CD4-positive, alpha-beta T cell treated with Interferon alpha-2 for 1 hour (primary cell): ENCODE measurements at regions not wholly inside any gene's neighbourhood (a gene's known extent, or its start where the extent isn't known, plus 50 kb on each side); places are given as distances from the start of the nearest gene placed in this dataset.
"Not testable (repeated sequence)": the region's sequence is repeated elsewhere in the genome, so short reads cannot be mapped to it uniquely, and the experiment has no call there.

Experiments used
- DNase-seq, 2 donors: peaks; one replicate each; pipeline ENCODE4 v3.0.0-alpha.2; 2020 to 2022

DNA sequence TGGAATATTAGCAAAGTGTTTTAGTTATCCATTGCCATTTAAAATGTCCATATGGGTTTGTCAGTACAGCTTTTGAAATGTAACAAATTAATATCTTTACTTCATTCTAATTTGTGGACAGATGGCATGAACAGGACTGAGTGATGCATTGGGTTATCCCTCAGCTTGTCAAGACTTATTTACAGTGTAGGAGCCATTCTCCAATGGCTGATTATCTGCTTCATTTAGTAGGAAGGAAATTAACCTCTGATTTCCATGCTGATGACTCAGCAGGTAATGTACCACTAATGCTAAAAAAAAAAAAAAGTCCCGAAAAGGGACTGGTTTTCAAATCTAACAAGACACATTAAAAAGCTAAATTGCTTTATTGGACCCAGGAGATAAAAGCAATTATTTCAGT lies 1149.0 kb upstream of the USP15 start:
- DNase-seq: no peak

DNA sequence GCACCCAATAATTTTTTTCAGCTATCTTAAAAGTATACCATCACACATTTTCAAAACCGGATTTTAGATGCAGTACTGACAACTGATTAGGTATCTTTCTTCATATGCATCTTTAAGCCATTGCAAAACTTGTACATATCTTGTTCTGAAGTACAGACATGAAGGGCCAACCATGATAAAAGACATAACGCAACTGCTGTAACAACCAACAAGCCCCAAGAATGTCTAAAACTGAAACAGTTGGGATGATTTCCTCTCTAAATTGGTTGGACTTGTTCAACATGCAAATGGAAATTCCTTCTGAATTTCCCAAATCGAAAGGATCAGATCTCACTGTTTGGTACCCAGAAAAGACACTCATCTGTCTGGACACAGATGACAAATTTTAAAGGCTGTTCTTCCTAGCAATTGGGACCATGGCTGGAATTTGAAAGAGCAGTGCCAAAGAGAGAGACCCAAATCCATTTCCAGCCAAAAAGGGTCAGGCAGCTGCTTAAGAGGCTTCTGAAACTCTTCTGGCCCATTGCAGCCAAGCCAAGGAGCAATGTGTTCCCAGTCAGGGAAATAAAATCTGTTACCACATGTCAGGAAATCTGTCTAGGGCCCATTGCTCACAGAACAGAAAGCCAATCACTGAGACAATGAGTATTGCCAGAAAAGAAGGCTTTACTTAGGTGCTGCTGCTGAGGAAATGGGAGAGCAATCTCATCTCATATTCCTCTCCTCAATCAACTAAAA lies 1122.4 kb upstream of the USP15 start:
- no peak for DNase-seq

DNA sequence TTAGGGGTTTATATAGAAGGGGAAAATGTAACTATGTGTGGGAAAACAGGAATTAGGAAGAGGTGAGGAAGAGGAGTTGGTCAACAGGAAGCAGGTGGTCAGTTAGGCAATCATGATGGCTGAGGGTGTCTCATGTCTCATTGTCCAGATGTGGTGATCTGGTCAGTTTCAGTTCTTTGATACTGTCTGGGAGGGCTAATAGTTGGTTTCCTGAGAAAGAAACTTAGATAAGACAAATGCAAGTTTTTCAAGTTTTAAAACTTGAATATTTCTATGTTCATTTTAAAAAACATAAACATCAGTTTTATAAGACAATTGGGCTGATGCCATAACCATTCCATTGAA lies 1121.8 kb upstream of the USP15 start:
- DNase-seq: no peak

DNA sequence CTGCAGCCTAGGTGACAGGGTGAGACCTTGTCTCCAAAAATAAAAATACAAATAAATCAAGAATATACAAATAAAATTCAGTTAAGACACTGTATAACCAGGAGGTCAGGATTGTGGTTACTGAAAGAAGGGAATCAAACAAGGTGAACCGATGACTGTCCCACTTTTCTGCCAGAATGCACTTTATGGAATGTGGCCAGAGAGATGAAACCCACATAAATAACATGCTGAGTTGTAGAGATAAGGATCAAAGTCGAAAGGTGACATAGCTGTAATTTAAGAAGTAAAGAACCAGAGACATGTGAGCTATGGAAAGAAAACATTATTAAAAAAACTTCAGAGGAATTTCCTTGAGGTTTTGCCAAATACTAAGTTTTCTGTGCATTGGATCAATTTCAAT lies 1098.2 kb upstream of the USP15 start:
- no peak for DNase-seq

DNA sequence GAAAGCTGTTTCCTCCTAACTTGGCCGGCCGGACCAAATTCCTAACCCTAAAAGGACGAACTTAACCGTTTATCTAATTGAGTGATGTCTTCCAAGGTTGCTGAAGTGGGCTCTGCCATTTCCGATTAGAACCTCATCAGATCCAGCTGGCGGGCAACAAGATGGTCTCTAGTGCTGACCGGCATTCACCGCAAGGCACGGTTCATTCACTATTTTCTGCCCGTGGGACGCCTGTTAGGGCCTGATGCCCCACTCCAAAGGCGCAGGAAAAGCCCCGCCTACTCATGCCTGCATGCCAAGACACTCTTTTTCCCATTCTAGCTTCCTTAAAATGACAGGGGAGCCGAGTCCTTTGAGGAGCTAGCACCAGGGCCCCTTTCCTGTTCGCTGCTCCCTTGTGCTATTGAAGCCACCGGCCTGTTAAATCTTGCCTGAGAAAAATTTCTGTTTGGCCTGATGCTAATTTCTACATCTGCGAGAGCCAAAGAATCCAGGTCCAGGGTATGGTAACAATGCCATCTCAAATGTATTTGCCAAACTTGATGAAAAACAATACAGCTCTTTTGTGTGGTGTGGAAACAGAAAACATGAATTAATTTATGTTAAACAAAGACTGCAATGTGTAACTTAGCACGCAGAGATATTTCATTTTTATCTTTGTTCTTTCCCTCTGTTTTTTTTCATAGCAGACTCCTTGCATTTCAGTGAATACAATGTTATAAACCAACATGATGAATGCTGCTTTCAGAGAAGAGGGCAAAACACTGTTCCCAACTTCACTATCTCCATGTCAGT lies 1071.2 kb upstream of the USP15 start:
- DNase-seq: no peak

DNA sequence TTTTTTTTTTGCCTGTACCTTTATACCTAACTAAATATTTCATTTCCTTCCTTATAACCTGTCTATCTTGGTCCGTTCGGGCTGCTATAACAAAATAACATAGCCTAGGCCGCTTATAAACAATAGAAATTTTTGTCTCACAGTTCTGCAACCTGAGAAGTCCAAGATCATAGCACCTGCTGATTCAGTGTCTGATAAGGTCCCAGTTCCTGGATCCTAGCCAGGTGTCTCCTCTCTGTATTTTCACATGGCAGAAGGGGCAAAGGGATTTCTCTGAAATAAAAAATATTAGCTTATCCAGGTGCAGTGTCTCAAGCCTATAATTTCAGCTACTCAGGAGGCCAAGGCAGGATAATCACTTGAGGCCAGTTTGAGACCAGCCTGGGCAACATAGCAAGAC lies 1046.6 kb upstream of the USP15 start:
- DNase-seq: no peak

DNA sequence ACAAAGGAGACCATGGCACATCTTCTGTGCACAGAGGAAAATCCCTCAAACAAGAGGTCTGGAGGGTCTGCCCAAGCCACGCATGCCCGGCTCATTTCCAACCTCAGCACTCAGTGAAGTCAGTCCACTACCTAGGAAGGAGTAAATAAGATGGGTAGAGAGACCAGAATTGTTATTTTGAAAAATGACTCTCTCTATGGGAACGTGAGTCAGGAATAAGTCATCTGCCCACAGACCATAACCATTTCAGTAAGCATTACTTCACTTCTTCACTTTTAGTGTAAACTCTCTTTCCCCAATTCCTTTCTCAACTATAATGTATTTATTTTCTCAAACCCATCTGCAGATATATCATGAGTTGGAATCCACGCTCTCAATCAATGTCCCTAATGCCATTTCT lies 1039.9 kb upstream of the USP15 start:
- DNase-seq: no peak

DNA sequence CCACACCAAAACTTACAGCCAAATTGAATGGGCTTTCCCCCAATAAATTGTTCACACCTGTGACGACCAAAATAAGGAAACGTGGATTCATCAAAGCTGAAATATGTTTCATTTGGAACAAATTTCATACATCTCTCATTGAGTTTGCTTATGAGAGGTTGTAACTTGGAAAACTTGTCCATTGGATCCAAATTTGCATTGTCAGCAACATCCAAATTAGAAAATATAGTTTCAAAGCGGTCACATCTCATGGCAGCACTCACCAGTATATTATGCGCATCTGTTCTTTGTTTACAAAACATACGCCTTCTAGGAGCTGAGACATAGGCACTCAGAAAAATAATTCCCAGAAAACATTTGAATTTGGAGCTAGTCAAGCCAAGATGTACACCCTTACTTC lies 1028.2 kb upstream of the USP15 start:
- DNase-seq: no peak

DNA sequence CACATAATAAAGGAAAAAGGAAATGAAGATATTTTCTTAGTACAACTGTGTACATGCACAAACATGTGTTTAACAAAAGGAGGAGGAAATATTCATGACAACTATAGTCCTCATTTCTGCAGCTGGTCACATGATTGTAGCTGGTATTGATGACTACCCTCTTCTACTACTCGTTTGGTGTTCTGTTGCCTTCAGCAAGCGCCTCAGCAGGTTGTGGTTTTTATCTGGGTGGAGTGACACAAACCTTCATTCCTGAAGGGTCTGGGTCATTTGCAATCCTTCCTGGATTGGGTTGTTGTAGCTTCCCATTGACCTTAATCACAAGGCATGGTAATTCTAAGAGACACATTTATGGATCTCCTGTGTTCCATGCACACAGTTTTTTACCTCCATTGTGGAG lies 1009.9 kb upstream of the USP15 start:
- no peak for DNase-seq

DNA sequence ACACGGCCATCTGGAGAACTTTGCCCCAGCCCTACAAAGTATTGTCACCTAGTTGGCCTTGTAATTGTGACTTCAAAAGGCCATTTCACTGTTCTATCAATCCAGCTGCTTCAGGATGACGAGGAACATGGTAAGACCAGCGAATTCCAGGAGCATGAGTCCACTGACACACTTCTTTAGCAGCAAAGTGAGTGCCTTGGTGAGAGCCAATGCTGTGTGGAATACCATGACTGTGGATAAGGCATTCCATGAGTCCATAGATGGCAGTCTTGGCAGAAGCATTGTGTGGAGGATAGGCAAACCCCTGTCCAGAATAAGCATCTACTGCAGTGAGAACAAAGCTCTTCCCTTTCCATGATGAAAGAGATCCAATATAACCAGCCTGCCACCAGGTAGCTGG lies 1009.1 kb upstream of the USP15 start:
- no peak for DNase-seq

DNA sequence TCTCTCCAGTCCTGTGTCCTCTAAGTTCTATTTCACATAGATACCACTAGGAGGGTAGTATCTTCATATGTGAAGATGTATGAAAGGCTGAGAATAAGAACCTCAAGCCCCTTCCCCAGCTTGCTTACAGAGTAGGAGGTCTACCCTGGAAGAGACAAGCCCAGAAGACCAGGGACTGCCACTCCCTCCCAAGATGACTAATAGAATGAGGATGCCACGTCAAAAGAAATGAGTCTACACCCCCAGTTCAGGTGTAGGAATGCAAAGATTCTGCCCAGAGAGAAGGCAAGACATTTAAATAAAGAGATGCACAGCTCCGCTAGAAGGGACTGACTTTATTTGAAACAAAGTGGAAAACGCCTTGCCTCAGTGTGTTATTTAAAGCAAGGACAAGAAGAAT lies 1006.0 kb upstream of the USP15 start:
- no peak for DNase-seq

DNA sequence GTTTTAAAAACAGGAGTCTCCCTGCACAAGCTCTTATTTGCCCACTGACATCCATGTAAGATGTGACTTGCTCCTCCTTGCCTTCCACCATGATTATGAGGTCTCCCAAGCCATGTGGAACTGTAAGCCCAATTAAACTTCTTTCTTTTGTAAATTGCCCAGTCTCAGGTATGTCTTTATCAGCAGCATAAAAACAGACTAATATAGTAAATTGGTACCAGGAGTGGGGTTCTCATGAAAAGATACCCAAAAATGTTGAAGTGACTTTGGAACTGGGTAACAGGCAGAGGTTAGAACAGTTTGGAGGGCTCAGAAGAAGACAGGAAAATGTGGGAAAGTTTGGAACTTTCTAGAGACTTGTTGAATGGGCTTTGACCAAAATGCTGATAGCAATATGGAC lies 995.9 kb upstream of the USP15 start:
- not testable (repeated sequence) for DNase-seq

DNA sequence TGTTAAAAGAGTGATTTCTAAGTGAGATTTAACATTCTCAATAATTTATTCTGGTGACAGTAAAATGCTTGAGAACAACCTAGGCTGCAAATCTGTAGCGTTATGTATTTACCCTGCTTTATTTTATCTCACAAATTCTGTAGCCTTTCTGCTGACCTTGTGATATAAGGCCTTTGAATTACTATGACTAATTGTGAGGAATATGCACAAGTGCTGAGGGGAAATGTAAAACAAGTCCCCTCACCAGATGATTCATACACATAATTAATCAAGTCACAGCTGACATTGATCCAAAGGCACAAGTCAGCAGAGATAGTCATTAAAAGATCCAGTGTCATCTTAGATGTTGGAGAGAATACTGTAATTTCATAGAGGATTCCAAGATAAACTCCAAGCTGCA lies 992.7 kb upstream of the USP15 start:
- DNase-seq: no peak

DNA sequence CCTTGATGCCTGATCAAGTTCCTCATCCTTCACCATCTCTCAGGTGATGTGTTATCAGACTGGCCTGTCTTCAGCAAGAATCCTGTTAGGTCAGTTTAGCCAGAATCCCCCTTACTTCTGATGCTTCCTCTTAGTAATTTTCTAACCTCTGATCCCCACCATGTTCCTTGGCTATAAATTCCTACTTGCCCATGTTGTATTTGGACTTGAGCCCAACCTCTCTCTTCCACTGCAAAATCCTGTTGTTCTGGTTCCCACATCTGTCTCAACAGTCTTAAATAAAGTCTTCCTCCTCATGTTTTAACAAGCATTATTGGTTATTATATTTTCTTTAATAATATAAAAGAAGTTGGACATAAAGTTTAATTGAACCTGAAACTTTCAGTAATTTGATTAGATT lies 987.8 kb upstream of the USP15 start:
- DNase-seq: no peak

DNA sequence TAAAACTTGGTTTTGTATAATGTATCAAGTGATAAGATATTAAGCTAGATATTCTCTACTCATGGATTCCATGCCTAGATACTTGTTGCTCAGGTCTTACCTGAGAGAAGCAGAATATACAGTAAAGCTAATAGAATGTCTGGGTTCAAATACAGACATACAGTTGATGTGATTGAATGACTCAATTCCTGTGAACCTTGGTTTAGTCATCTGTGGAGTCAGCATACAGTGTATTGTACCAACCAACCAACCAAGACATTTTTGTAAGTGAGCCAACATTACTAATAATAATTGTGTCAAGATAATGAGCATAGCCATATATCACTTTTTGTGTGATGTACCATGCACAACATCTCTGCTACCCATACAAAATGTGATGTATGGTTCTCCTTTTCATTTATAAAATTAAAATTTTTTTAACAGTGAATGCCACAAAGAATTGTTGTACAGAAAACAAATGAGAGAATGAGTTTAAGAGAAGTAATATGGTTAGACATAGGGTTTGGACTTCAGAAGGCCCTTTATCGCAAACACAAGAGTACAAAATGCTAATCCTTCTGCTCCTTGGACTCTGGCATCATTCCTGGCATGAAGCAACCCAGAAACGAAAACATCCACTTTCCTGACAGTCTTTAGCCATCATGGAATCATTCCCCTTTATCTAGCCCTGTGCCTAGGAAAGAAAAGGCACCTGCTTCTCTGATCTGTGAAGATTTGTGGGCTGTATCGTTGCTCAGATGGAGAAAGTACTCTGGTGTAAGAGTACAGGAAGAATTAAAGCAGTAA lies 977.2 kb upstream of the USP15 start:
- DNase-seq: no peak

DNA sequence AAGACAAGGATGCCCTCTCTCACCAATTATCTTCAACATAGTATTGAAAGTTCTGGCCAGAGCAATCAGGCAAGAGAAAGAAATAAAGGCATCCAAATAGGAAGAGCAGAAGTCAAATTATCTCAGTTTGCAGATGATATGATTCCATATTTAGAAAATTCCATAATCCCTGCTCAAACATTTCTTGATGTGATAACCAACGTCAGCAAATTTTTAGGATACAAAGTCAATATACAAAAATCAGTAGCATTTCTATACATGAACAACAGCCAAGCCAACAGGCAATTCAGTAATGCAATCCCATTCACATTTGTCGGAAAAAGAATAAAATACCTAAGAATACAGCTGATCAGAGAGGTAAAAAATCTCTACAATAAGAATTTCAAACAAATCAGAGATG lies 969.7 kb upstream of the USP15 start:
- no peak for DNase-seq

DNA sequence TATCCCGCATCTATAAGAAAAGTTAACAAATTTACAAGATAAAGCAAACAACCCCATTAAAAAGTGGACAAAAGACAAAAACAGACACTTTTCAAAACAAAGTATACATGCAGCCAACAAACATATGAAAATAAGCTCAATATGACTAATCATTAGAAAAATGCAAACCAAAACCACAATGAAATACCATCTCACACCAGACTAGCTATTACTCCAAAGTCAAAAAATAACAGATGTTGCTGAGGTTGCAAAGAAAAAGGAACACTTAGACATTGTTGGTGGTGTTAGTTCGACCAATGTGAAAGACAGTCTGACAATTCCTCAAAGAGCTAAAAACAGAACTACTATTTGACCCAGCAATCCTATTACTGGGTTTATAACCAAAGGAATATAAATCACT lies 968.6 kb upstream of the USP15 start:
- DNase-seq: no peak

DNA sequence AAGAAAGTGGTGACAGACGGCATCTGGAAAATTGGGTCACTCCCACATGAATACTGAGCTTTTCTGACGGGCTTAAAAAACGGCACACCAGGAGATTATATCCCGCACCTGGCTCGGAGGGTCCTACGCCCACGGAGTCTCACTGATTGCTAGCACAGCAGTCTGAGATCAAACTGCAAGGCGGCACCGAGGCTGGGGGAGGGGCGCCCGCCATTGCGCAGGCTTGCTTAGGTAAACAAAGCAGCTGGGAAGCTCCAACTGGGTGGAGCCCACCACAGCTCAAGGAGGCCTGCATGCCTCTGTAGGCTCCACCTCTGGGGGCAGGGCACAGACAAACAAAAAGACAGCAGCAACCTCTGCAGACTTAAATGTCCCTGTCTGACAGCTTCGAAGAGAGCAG lies 966.2 kb upstream of the USP15 start:
- DNase-seq: not testable (repeated sequence)

DNA sequence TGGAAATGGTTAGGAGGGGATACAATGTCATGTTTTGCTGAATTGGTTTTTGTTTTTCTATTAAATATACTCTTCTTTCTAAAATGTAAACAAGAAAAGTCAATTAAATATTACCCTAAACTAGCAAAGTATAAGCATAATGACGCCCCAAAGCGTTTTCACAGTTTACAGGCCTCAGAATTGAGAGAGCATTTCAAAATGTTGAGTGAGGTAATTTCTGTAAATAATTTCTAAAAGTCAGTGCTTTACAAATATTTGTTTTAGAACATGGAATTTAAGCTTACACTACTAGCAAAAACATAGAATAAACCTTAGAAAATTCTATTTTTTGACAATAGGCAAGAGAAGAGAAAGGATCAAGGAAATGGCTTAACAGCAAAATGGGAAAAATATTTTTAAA lies 958.4 kb upstream of the USP15 start:
- DNase-seq: no peak

DNA sequence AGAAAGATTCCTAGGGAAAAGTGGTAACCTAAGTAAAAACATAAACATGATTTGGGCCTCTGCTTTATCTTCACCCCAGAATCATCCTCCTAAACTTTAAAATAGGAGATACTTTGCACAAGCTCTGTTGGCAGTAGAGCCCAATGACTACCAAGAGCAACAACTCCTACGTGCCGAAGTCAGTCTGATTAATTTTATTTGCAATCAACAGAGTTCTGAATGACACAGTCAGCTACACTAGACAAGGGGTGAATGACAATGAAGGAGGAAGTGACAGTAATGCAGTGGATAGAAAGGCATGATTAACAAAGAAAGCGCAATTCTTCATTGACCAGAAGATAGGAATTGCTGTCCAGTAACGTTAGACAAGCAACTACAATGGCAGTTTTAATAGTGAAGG lies 957.9 kb upstream of the USP15 start:
- no peak for DNase-seq

DNA sequence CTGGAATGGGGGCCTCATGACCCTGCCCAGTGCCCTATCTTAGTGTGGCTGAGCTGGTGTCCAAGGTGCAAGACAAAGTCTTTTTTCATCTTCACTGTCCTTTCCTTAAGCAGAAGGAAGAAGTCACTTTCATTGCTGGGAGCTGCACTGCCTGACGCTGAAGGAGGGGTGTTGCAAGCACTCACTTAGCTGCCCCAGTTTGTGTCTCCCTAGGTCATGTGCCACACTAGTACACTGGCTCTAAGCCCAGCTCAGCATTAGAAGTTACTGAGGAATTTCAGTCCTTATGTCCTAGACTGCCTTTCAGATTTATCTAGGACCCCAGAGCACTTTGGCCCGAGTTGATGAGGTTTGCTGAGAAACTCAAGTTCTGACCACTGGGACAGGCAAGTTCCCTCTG lies 952.0 kb upstream of the USP15 start:
- DNase-seq: no peak

DNA sequence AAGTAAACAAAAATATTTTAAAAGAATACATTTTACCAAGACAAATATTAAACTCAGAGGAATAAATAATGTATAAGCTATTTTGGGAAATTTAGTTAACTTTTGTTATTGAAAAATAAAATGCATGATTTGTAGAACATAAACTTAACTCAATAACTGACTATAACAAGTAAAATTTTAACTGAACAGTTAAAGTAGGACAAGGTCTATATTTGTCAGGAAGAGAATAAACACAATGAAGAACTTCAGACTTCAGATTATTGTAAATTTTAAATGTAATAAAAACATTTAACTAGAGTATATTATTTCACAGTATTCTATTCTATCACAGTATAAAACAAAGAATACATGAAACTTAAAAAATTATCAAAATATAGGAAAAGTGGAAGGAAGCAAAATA lies 948.8 kb upstream of the USP15 start:
- DNase-seq: no peak

DNA sequence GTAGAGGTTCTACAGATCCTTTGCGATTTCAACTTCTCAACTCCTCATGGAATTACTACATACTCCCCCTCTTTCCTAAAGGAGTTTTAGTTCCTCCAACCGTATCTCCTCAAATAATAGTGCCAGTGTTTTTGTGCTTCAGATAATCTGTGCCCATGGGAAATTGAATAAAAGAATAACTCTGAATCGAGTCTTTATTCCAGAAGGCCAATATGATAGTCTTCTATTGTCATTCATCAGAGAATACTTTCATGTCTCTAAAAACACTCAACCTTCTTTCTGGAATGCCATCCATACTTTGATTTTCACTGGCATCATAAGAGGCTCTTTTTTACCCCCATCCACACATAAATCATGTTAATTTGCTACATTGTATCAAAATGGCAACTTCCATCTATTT lies 911.3 kb upstream of the USP15 start:
- DNase-seq: no peak

DNA sequence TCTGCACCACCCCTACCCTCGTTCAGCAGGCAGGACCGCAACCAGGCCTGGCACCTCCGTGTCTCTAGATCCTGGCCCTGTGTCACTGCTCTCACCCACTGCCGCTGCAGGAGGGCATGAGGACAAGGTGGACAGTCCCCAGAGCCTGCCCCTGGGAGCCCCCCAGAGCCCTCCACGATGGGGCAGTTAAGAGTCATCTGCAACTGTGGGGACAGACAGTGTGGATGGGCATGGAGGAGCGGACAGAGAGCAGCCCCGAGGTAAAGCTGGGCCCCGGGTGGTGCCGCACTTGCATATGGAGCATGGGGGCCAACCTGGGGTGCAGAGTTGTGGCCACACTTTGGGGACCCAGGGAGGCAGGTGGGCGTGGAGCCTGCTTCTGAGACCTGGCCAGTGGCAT lies 905.1 kb upstream of the USP15 start:
- no peak for DNase-seq
